Vagina (tissue), 2 donors: ENCODE measurements at regions not wholly inside any gene's neighbourhood (a gene's known extent, or its start where the extent isn't known, plus 50 kb on each side); places are given as distances from the start of the nearest gene placed in this dataset.

Experiments
- DNase-seq, 2 donors: peaks; one replicate each; pipeline ENCODE4 v3.0.0-alpha.2; 2017; ENCODE audit errors: extremely low spot score in 2 of 2
- H3K27ac ChIP-seq: fragments of 200-600 bp; sonication (generic); one replicate; pipeline ENCODE4 v1.5.1; 2019
- H3K27me3 ChIP-seq: fragments of 200-600 bp; sonication (generic); one replicate; pipeline ENCODE4 v1.5.1; 2019
- H3K36me3 ChIP-seq, 2 donors: fragments of 200-600 bp; sonication (generic); one replicate each; pipeline ENCODE4 v1.5.1; 2017 to 2019
- H3K4me1 ChIP-seq: fragments of 200-600 bp; sonication (generic); one replicate; pipeline ENCODE4 v1.5.1; 2019
- H3K4me3 ChIP-seq, 2 donors: fragments of 200-600 bp; sonication (generic); 1 replicate in 1 of 2; 2 replicates in 1 of 2; pipeline ENCODE4 v1.5.1; 2016 to 2019
- H3K9me3 ChIP-seq: fragments of 200-600 bp; sonication (generic); one replicate; pipeline ENCODE4 v1.5.1; 2019
- POLR2A ChIP-seq, 2 donors: fragments of 450-650 bp; IDR thresholded peaks; one replicate each; pipeline ENCODE4 v1.6.1; 2017; ENCODE audit warnings: antibody characterized with exemption in 2 of 2, mild to moderate bottlenecking in 2 of 2, moderate library complexity in 2 of 2
- POLR2AphosphoS5 ChIP-seq, 2 donors: sonication (generic); formaldehyde crosslinking; IDR thresholded peaks; one replicate each; pipeline ENCODE4 v1.9.0; 2017; ENCODE audit warnings: antibody characterized with exemption in 2 of 2, mild to moderate bottlenecking in 2 of 2, low read depth in 1 of 2; ENCODE audit not compliant: insufficient read depth in 1 of 2
- intact Hi-C: fragments of 100-400 bp; cut with DNase I; formaldehyde crosslinking; loops from one replicate; pipeline ENCODE4 v1.15.1; 2023
- TF ChIP-seq, protein P1 (sequence below), 3 experiments: fragments of 450-650 bp in 2 of 3; fragments of 200-600 bp in 1 of 3; sonication (generic) in 1 of 3; IDR thresholded peaks; one replicate each; pipeline ENCODE4 v1.5.1; 2017 to 2019; ENCODE audit warnings: antibody characterized with exemption in 3 of 3, mild to moderate bottlenecking in 2 of 3, moderate library complexity in 2 of 3

- Histone ChIP-seq H3K4me1 (no peaks in the 10 kb centered on the region), H3K9me3 (no peaks in the 10 kb centered on the region), H3K4me3 (no peak overlapping the region), H3K27ac (no peak overlapping the region), H3K36me3 (no peaks in the 10 kb centered on the region), H3K27me3 (no peaks in the 10 kb centered on the region)
- no peak for TF ChIP-seq POLR2A (IDR thresholded peaks at IDR 0.05)
- no peak for TF ChIP-seq POLR2AphosphoS5 (IDR thresholded peaks at IDR 0.05; ENCODE audit: insufficient read depth in 1 of 2, low read depth in 1 of 2)
- TF ChIP-seq, protein P1, sequence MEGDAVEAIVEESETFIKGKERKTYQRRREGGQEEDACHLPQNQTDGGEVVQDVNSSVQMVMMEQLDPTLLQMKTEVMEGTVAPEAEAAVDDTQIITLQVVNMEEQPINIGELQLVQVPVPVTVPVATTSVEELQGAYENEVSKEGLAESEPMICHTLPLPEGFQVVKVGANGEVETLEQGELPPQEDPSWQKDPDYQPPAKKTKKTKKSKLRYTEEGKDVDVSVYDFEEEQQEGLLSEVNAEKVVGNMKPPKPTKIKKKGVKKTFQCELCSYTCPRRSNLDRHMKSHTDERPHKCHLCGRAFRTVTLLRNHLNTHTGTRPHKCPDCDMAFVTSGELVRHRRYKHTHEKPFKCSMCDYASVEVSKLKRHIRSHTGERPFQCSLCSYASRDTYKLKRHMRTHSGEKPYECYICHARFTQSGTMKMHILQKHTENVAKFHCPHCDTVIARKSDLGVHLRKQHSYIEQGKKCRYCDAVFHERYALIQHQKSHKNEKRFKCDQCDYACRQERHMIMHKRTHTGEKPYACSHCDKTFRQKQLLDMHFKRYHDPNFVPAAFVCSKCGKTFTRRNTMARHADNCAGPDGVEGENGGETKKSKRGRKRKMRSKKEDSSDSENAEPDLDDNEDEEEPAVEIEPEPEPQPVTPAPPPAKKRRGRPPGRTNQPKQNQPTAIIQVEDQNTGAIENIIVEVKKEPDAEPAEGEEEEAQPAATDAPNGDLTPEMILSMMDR (IDR thresholded peaks at IDR 0.05): no peak
- intact Hi-C loops: no loop called here
- no peak for DNase-seq
These were observed 1369.7 kb upstream of the C9orf72 start for GRCh38 chr9:28942941-28943340.

GRCh38 chr9:28946648-28947047 is 1373.4 kb upstream of the C9orf72 start:
- intact Hi-C loops: no loop called here
- TF ChIP-seq, protein P1 (IDR thresholded peaks at IDR 0.05): no peak
- no peak for TF ChIP-seq POLR2A (IDR thresholded peaks at IDR 0.05)
- TF ChIP-seq POLR2AphosphoS5 (IDR thresholded peaks at IDR 0.05; ENCODE audit: insufficient read depth in 1 of 2, low read depth in 1 of 2): no peak

DNA sequence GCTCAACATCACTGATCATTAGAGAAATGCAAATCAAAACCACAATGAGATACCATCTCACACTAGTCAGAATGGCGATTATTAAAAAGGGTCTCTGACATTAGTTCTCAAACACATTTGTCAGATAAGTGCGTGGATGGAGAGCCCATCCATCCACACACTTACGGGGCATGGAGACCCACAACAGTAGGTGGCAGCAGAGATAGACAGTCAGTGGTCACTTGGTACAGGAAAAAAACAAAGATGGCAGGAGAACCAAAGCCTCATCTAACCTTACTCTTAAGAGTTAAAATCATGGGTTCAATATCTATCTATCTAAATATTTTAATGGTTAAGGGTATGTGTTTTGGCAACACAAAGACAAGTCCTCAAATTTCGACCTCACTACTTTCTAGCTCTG is 1378.7 kb upstream of the C9orf72 start:
- H3K27ac ChIP-seq: no peak overlapping the region
- H3K9me3 ChIP-seq: no peaks in the 10 kb centered on the region
- H3K36me3 ChIP-seq: no peaks in the 10 kb centered on the region
- intact Hi-C loops: no loop called here
- no peaks in the 10 kb centered on the region for H3K27me3 ChIP-seq
- no peak overlapping the region for H3K4me3 ChIP-seq
- DNase-seq: no peak
- no peaks in the 10 kb centered on the region for H3K4me1 ChIP-seq
- TF ChIP-seq POLR2A (IDR thresholded peaks at IDR 0.05): no peak
- TF ChIP-seq POLR2AphosphoS5 (IDR thresholded peaks at IDR 0.05; ENCODE audit: insufficient read depth in 1 of 2, low read depth in 1 of 2): no peak
- TF ChIP-seq, protein P1 (IDR thresholded peaks at IDR 0.05): no peak

More at GRCh38 chr9:28946648-28947047, 1373.4 kb upstream of the C9orf72 start:
- no peaks in the 10 kb centered on the region for H3K36me3 ChIP-seq
- no peak overlapping the region for H3K27ac ChIP-seq
- no peaks in the 10 kb centered on the region for H3K9me3 ChIP-seq
- no peak overlapping the region for H3K4me3 ChIP-seq
- H3K4me1 ChIP-seq: no peaks in the 10 kb centered on the region
- H3K27me3 ChIP-seq: no peaks in the 10 kb centered on the region
- DNase-seq: no peak

DNA sequence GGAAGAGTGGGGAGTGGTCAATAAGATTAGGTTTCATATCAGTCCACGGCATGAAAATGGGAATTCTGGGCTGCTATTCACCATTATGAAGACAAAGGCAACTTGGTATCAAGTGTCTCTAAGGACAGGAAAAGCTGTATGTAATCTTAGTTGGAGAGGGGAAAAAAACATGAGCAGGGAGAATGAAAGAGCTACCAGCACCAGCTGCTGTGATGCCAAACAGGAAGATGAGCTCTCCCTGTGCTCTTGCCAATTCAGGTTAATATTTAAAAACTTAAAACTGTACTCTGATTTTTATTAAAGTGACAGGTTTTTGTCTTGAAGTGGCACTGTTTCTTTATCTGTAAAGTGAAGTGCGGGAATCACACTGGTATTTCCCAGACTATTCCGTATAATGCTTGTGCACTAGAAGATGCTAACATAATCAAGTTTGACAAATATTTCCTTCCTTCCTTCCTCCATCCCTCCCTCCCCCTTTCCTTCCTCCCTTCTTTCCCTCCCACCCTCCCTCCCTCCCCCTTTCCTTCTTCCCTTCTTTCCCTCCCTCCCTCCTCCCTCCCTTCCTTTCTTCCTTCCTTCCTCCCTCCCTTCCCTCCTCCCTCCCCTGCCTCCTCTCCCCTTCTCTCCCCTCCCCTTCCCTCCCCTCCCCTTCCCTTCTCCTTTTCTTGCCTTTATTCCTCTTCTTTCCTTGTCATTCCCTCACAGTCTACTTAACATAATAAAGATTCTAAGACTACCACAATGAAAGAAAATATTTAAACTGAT is 1383.0 kb upstream of the C9orf72 start:
- no peak overlapping the region for H3K27ac ChIP-seq
- no peaks in the 10 kb centered on the region for H3K4me1 ChIP-seq
- intact Hi-C loops: no loop called here
- no peaks in the 10 kb centered on the region for H3K27me3 ChIP-seq
- no peaks in the 10 kb centered on the region for H3K36me3 ChIP-seq
- H3K9me3 ChIP-seq: no peaks in the 10 kb centered on the region
- DNase-seq: no peak
- no peak overlapping the region for H3K4me3 ChIP-seq
- TF ChIP-seq, protein P1 (IDR thresholded peaks at IDR 0.05): no peak
- TF ChIP-seq POLR2AphosphoS5 (IDR thresholded peaks at IDR 0.05; ENCODE audit: insufficient read depth in 1 of 2, low read depth in 1 of 2): no peak

- H3K27ac ChIP-seq: no peak overlapping the region
- TF ChIP-seq, protein P1 (IDR thresholded peaks at IDR 0.05): no peak
- TF ChIP-seq POLR2AphosphoS5 (IDR thresholded peaks at IDR 0.05; ENCODE audit: insufficient read depth in 1 of 2, low read depth in 1 of 2) (no peak), POLR2A (IDR thresholded peaks at IDR 0.05) (no peak)
- H3K27me3 ChIP-seq: no peaks in the 10 kb centered on the region
- H3K4me3 ChIP-seq: no peak overlapping the region
- no peaks in the 10 kb centered on the region for H3K9me3 ChIP-seq
- no peaks in the 10 kb centered on the region for H3K36me3 ChIP-seq
- no peak for DNase-seq
- no peaks in the 10 kb centered on the region for H3K4me1 ChIP-seq
- intact Hi-C loops: no loop called here
These were observed 1387.3 kb upstream of the C9orf72 start for GRCh38 chr9:28960602-28961001.
